IPS-NIHi11 (cell line): ENCODE measurements at regions not wholly inside any gene's neighbourhood (a gene's known extent, or its start where the extent isn't known, plus 50 kb on each side); places are given as distances from the start of the nearest gene placed in this dataset.

ENCODE experiments used
- DNase-seq: peaks from one replicate; pipeline ENCODE4 v3.0.0; 2012; ENCODE audit warnings: mixed read lengths, low spot score

DNA sequence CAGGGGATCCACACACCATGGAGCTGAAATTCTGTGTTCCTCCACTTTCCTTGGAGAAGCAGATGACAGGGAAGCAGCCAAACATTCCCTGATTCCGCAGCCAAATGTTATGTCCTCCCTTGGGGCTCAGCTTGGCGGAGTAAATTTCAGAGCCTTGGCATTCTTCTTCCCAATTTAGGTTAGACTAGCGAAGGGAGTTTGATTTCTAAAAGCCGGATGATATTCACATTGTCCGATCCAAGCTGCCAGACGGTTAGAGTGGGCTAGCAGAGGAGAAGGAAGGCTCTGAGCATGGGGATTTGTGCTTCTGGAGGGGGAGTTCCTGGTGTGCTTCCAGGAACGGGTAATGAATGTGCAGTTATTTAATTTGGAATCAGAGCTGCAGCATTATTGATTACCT lies 380.4 kb upstream of the EEF2KMT start:
- DNase-seq: no peak

DNA sequence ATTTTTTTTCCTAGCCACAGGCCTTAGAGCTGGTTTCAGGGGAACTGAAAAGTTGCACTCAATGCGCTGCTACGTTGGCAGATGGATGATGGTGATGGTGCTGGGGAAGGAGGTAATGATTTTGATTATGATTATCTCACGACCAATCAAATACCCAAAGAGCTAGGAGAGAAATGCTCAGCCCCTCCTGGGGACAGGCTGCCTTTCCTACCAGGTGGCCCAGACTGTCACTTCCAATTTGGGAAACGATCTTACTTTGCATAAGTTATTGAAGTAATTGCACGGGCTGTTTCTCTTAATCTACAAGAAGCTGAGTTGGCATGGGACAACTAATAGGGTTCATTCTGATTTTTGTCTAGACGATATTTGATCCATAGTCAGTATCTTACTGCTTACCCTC lies 379.7 kb upstream of the EEF2KMT start:
- no peak for DNase-seq

- DNase-seq: no peak
Observed at GRCh38 chr16:5472552-5472951, 375.0 kb upstream of the EEF2KMT start.

GRCh38 chr16:5468488-5468887 lies 370.9 kb upstream of the EEF2KMT start:
- no peak for DNase-seq

- no peak for DNase-seq
Observed at GRCh38 chr16:5467552-5467951, 370.0 kb upstream of the EEF2KMT start.

DNA sequence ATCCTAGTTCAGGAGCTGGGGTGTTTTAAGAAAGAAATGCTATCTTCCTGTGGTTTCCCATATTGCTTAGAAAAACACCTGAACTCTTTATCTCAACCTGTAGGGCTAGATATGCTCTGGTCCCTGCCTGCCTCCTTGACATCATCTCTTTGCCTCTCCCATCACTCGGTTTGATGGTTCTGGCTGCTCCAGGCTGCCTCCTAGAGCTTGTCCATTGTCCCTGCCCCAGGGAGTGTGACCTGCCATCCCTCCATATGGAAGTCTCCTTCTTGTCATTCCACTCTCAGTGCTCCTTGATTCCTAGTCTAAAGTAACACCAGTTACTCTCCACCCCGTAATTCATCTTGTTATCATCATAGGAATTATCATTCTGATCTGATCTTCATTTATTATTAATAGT lies 369.0 kb upstream of the EEF2KMT start:
- DNase-seq: peak; percentile 25

DNA sequence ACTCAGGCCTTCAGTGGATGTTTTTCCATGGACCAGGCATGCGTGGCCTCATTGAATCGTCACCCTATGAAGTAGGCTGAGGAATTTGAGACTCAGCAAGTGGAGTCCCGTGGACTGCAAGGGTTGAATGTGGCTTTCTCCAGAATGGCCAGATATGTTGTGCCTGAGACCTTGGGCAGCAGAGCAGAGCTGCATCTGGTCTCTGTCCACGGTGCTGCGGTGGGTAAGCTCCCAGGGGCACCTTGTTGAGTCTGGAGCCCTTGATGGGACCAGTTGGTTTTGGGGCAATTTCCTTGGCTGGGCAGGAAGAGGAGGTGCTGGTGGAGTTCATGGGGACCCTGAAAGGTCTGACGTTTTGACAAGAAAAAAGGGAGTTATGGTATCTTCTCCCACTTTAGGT lies 368.1 kb upstream of the EEF2KMT start:
- no peak for DNase-seq

DNA sequence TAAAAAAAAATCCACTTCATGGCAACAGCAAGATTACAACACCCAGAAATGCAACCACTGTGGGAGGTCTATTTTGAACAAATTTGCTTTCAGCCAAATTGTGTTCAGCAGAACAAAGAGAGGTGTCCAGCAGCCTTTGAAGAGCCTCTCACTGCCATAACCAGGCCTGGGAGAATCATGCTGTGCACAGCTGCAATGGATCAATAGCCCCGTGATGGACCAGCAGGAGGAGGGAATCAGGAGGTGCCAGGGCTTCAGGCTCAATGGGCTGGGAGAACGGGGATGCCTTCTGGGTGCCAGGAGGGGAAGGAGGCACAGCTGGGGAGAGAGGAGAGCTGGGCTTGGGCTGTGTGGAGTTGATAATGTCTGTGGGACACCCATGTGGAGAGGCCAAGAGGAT lies 366.2 kb upstream of the EEF2KMT start:
- no peak for DNase-seq

- DNase-seq: no peak
Observed at GRCh38 chr16:5461574-5461973, 364.0 kb upstream of the EEF2KMT start.

DNA sequence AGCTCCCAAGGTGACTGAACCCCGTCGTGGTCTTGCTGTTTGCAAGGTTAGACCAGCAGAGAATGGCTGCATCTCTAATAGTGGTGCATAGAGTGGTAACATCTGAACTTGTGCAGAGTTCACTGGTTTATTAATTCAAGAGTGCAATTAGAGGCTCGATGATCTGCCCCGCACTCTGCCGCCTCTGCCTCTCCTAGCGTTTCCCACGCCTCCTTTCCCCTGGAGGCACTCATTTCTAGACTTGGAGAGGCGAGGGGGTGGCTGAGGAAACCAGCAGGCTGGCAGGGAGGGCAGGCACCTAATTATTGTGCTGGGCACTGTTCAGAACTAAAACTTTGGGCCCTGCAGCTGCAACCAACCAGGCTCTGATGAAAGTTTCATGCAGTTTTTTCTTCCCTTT lies 363.5 kb upstream of the EEF2KMT start:
- DNase-seq: no peak

GRCh38 chr16:5460701-5461100 lies 363.1 kb upstream of the EEF2KMT start:
- DNase-seq: no peak

DNA sequence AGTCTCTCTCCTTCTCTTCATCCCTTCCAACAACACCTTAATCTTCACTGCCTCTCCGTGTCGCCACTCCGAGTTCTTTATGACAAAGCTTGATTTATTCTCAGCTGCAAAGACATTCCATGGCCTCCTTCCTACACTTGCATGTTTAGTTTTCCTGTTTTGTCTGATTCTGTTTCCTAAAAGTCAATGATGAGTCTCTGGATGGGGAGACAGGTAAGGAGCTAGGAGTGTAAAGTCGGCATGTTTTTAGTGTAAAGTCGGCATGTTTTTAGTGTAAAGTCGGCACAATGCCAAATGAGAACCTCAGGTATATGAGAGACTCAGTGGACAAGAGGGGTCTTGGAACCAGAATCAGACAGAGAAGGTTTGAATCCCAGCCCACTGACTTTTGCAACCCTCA lies 362.3 kb upstream of the EEF2KMT start:
- no peak for DNase-seq

DNA sequence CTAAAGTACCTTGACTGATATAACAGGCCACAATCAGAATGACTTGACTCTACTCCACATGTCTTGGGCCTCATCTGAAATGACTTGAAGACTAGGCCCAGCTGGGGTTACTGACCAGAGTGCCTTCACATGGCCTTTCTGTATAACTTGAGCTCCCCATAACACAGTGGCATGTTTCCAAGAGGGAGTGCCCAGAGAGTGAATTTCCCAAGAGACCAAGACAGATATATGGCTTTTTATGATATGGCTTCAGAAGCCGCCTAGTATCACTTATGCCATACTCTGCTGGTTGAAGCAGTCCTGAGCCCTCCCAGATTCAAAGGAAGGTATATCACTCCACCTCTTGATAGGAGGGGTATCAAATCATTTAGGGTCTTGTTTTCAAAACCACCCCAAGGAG lies 357.5 kb upstream of the EEF2KMT start:
- DNase-seq: no peak

DNA sequence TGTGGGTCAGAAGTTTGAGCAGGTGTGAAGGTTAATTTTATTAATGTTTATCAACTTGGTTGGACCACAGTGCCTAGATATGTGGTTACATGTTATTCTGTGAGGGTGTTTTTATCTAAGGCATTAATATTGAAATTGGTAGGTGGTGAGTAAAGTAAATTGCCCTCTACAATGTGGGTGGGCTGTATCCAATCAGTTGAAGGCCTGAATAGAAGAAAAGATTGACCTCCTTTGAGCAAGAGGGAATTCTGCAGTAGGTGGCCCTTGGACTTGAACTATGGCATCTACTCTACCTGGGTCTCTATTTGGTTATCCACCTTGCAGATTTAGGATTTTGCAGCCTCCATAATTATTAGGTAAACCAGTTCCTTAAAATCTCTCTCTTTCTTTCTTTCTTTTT lies 356.8 kb upstream of the EEF2KMT start:
- DNase-seq: no peak

- DNase-seq: peak; percentile 42
Observed at GRCh38 chr16:5451641-5452040, 354.0 kb upstream of the EEF2KMT start.

GRCh38 chr16:5450409-5451104 lies 353.0 kb upstream of the EEF2KMT start:
- peak; percentile 37 for DNase-seq

DNA sequence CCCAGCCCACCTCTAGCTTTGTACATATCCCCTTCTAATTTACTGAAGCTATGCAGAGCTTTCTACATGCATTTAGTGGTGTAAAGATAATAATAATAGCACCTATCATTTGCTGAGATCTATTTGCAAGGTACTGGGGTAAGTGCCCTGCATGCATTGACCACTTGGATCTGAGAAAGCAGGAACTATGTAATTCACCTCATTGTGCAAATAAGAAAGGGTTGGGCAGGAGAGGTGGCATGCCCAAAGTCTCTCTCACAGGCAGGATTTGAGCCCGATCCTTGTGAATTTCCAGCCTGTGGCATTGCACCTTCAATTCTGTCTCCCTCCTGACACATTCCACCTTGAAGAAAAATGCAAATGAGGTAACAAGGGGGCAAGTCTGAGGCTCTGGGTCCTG lies 352.3 kb upstream of the EEF2KMT start:
- no peak for DNase-seq

DNA sequence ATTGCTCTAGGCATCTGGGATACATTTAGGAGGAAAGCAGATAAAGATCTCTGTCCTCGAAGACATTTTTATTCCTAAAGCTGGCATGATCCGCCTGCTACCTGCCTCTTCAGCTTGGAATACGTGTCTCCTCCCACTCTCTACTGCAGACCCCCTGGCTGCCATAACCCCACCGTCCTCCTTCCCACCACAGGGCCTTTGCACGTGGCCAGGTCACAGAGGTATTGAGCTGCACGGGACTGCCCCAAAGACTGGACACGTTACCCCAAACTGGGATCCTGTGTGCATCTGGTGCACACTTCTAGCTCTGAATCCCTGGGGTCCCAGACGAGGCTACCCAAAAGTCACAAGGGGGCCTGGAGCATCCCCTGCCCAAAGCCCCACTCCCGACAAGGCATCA lies 351.2 kb upstream of the EEF2KMT start:
- DNase-seq: no peak

GRCh38 chr16:5447734-5448133 lies 350.1 kb upstream of the EEF2KMT start:
- no peak for DNase-seq

- DNase-seq: no peak
Observed at GRCh38 chr16:5446623-5447240, 349.1 kb upstream of the EEF2KMT start.

GRCh38 chr16:5444189-5444588 lies 346.6 kb upstream of the EEF2KMT start:
- no peak for DNase-seq

DNA sequence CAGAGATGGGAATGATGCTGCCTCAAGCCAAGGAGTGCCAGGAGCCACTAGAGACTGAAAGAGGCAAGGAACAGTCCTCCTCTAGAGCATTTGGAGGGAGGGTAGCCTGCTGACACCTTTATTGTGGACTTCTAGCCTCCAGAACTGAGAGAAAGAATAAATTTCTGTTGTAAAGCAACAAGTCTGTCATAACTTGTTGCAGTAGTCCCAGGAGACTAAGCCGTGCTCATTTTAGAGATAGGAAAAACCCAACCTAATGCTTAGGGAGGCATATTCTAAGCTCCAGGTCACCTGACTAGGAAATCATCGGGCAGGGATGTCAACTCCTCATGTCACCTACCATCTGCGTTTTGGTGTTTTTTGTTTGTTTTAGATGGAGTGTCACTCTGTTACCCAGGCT lies 345.4 kb upstream of the EEF2KMT start:
- no peak for DNase-seq

- no peak for DNase-seq
Observed at GRCh38 chr16:5442054-5442453, 344.5 kb upstream of the EEF2KMT start.

- no peak for DNase-seq
Observed at GRCh38 chr16:5438591-5438990, 341.0 kb upstream of the EEF2KMT start.
